Vagina (tissue), 2 donors: ENCODE measurements at regions not wholly inside any gene's neighbourhood (a gene's known extent, or its start where the extent isn't known, plus 50 kb on each side); places are given as distances from the start of the nearest gene placed in this dataset.

Experiments
- DNase-seq, 2 donors: peaks; one replicate each; pipeline ENCODE4 v3.0.0-alpha.2; 2017; ENCODE audit errors: extremely low spot score in 2 of 2
- H3K27ac ChIP-seq: fragments of 200-600 bp; sonication (generic); one replicate; pipeline ENCODE4 v1.5.1; 2019
- H3K27me3 ChIP-seq: fragments of 200-600 bp; sonication (generic); one replicate; pipeline ENCODE4 v1.5.1; 2019
- H3K36me3 ChIP-seq, 2 donors: fragments of 200-600 bp; sonication (generic); one replicate each; pipeline ENCODE4 v1.5.1; 2017 to 2019
- H3K4me1 ChIP-seq: fragments of 200-600 bp; sonication (generic); one replicate; pipeline ENCODE4 v1.5.1; 2019
- H3K4me3 ChIP-seq, 2 donors: fragments of 200-600 bp; sonication (generic); 1 replicate in 1 of 2; 2 replicates in 1 of 2; pipeline ENCODE4 v1.5.1; 2016 to 2019
- H3K9me3 ChIP-seq: fragments of 200-600 bp; sonication (generic); one replicate; pipeline ENCODE4 v1.5.1; 2019
- POLR2A ChIP-seq, 2 donors: fragments of 450-650 bp; IDR thresholded peaks; one replicate each; pipeline ENCODE4 v1.6.1; 2017; ENCODE audit warnings: antibody characterized with exemption in 2 of 2, mild to moderate bottlenecking in 2 of 2, moderate library complexity in 2 of 2
- POLR2AphosphoS5 ChIP-seq, 2 donors: sonication (generic); formaldehyde crosslinking; IDR thresholded peaks; one replicate each; pipeline ENCODE4 v1.9.0; 2017; ENCODE audit warnings: antibody characterized with exemption in 2 of 2, mild to moderate bottlenecking in 2 of 2, low read depth in 1 of 2; ENCODE audit not compliant: insufficient read depth in 1 of 2
- intact Hi-C: fragments of 100-400 bp; cut with DNase I; formaldehyde crosslinking; loops from one replicate; pipeline ENCODE4 v1.15.1; 2023
- TF ChIP-seq, protein P1 (sequence below), 3 experiments: fragments of 450-650 bp in 2 of 3; fragments of 200-600 bp in 1 of 3; sonication (generic) in 1 of 3; IDR thresholded peaks; one replicate each; pipeline ENCODE4 v1.5.1; 2017 to 2019; ENCODE audit warnings: antibody characterized with exemption in 3 of 3, mild to moderate bottlenecking in 2 of 3, moderate library complexity in 2 of 3

DNA sequence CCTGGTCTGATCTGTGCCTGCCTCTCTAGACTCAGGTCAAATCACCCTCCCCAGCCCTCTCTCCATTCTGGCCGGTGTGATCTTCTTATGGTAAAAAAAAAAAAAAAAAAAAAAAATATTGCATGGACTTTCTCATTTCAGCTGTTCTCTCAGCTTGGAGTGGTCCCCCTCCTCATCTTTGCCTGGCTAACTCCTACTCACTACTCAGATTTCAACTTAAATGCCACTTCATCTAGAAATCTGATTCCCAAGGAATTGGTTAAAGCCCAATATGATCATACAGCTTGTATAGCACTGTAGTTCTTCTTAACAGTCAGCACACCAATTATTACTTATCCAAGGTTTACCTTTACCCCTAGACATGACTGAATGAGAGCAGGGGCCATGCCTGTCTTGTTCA lies 105.9 kb upstream of the CARMIL1 start:
- Histone ChIP-seq H3K4me1 (peaks cover 37% of the 10 kb centered on the region), H3K27me3 (no peaks in the 10 kb centered on the region), H3K27ac (peak overlapping the region; percentile 77), H3K4me3 (no peak overlapping the region), H3K36me3 (no peaks in the 10 kb centered on the region), H3K9me3 (no peaks in the 10 kb centered on the region)
- DNase-seq = no peak
- TF ChIP-seq, protein P1, sequence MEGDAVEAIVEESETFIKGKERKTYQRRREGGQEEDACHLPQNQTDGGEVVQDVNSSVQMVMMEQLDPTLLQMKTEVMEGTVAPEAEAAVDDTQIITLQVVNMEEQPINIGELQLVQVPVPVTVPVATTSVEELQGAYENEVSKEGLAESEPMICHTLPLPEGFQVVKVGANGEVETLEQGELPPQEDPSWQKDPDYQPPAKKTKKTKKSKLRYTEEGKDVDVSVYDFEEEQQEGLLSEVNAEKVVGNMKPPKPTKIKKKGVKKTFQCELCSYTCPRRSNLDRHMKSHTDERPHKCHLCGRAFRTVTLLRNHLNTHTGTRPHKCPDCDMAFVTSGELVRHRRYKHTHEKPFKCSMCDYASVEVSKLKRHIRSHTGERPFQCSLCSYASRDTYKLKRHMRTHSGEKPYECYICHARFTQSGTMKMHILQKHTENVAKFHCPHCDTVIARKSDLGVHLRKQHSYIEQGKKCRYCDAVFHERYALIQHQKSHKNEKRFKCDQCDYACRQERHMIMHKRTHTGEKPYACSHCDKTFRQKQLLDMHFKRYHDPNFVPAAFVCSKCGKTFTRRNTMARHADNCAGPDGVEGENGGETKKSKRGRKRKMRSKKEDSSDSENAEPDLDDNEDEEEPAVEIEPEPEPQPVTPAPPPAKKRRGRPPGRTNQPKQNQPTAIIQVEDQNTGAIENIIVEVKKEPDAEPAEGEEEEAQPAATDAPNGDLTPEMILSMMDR (IDR thresholded peaks at IDR 0.05) = no peak
- TF ChIP-seq POLR2A (IDR thresholded peaks at IDR 0.05) (no peak), POLR2AphosphoS5 (IDR thresholded peaks at IDR 0.05; ENCODE audit: insufficient read depth in 1 of 2, low read depth in 1 of 2) (no peak)
- intact Hi-C loops = no loop called here

DNA sequence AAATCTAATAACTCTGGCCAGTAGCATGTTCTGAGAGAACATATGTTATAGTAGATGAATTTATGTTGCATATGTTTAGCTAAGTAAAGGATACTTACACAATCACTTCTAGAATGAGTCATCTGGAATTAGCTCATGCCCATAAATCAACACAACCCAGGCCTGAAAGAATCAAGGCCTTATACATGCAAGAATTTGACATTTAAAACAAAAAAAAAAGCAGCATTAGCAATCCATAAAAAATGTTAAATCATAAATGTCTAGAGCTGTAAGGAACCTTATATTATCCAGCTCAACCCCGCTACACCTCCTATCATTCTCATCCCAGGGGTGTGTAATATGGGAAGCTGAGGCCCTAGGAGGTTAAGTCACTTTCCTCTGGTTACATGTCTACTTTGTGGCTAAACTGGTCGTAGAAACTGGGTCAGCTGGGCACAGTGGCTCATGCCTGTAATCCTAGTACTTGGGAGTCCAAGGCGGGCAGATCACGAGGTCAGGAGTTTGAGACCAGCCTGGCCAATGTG lies 105.2 kb upstream of the CARMIL1 start:
- peak overlapping the region; percentile 77 for H3K27ac ChIP-seq

DNA sequence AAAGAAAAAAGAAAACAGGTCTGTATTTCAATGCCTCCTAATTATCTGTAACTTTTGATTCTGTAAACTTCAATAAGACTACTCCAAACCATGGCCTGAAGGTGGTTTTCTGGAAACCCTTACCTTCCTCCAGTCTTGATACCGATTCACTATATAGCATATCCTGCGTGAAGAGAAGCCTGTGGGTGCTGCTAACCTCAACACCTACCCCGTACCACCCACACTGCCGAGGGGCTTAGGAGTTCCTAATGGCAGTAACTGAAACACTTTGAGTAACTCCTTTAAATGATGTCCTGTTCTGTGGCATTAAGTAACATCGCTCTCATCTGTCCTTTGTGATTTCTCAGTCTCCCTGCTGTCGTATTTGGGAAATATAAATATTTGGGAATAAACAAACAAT lies 104.5 kb upstream of the CARMIL1 start:
- TF ChIP-seq, protein P1 (IDR thresholded peaks at IDR 0.05) = no peak
- Histone ChIP-seq H3K27me3 (no peaks in the 10 kb centered on the region), H3K4me1 (peaks cover 44% of the 10 kb centered on the region), H3K27ac (peak overlapping the region; percentile 77), H3K9me3 (no peaks in the 10 kb centered on the region), H3K36me3 (no peaks in the 10 kb centered on the region), H3K4me3 (no peak overlapping the region)
- intact Hi-C loops = no loop called here
- no peak for DNase-seq

More for the DNA sequence above, 105.2 kb upstream of the CARMIL1 start:
- H3K9me3 ChIP-seq = no peaks in the 10 kb centered on the region
- DNase-seq = no peak
- H3K27me3 ChIP-seq = no peaks in the 10 kb centered on the region
- TF ChIP-seq, protein P1 (IDR thresholded peaks at IDR 0.05) = no peak
- peak; percentile 20 to 82 for TF ChIP-seq POLR2AphosphoS5 (IDR thresholded peaks at IDR 0.05; ENCODE audit: insufficient read depth in 1 of 2, low read depth in 1 of 2)
- intact Hi-C loops = no loop called here
- no peaks in the 10 kb centered on the region for H3K36me3 ChIP-seq
- peaks cover 42% of the 10 kb centered on the region for H3K4me1 ChIP-seq
- H3K4me3 ChIP-seq = no peak overlapping the region

DNA sequence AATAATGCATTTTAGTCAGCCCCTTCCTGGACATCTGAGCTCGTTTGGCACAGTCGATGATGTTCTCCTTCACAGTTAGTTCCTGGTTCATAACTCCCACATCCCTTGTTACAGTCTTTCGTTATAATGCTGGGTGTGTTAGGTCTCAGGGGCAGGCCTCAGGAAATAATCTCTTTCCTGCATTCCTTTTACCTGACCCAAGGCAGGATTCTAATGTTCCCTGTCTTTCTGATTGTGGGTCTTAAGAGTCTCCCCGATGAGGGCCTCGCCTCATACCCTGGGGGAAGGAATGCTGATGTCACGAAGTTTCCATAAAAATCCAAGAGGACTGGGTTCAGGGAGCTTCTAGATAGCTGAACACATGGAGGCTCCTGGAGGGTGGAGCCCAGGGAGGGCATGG lies 104.0 kb upstream of the CARMIL1 start:
- no peak overlapping the region for H3K4me3 ChIP-seq
- peaks cover 43% of the 10 kb centered on the region for H3K4me1 ChIP-seq
- no peak for DNase-seq
- peak overlapping the region; percentile 77 for H3K27ac ChIP-seq
- H3K27me3 ChIP-seq = no peaks in the 10 kb centered on the region
- TF ChIP-seq POLR2AphosphoS5 (IDR thresholded peaks at IDR 0.05; ENCODE audit: insufficient read depth in 1 of 2, low read depth in 1 of 2) (no peak), POLR2A (IDR thresholded peaks at IDR 0.05) (no peak)
- TF ChIP-seq, protein P1 (IDR thresholded peaks at IDR 0.05) = no peak
- intact Hi-C loops = no loop called here
- no peaks in the 10 kb centered on the region for H3K9me3 ChIP-seq
- H3K36me3 ChIP-seq = no peaks in the 10 kb centered on the region

DNA sequence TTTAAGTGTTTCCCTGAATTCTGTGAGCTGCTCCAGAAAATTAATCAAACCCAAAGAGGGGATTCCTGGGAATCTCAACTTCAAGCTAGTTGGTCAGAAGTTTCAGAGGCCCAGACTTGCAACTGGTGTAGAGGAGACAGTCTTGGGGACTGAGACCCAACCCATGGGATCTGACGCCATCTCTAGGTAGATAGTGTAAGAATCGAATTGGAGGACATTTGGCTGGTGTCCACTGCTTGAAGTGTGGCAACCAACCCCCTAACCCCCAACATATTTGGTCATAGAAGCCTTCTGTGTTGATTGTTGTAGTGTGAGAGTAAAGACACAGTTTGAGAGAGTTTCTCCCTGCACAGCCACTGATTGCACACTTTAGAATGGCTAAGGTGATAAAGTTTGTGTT lies 103.5 kb upstream of the CARMIL1 start:
- Histone ChIP-seq H3K4me3 (no peak overlapping the region), H3K27me3 (no peaks in the 10 kb centered on the region), H3K27ac (peak overlapping the region; percentile 77), H3K9me3 (no peaks in the 10 kb centered on the region), H3K4me1 (peaks cover 43% of the 10 kb centered on the region), H3K36me3 (no peaks in the 10 kb centered on the region)
- no peak for DNase-seq
- intact Hi-C loops = no loop called here
- TF ChIP-seq POLR2A (IDR thresholded peaks at IDR 0.05) (no peak), POLR2AphosphoS5 (IDR thresholded peaks at IDR 0.05; ENCODE audit: insufficient read depth in 1 of 2, low read depth in 1 of 2) (no peak)
- TF ChIP-seq, protein P1 (IDR thresholded peaks at IDR 0.05) = no peak
